ENCODE measurements at regions not wholly inside any gene's neighbourhood (a gene's known extent, or its start where the extent isn't known, plus 50 kb on each side); places are given as distances from the start of the nearest gene placed in this dataset.

DNA sequence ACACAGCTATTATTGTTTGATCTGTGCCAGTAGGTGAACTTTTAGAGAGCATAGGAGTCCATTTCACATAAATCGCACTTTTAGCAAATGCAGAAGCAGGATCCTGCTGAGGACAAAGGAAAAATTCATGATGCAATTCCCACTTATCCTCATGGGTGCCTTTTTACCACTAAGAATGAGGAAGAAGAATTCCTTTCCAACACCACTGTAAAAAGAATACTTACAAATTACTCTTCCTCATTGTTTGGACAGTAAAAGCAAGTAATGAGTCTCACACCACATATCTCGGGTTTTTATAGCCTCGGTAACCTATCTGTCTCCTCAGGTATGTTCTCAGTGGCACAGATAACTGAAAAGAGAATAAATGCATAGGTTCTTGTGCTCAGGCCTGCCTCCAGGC lies 238.5 kb downstream of the MTX2 start:
- TF ChIP-seq L3MBTL2 (conservative IDR thresholded peaks at IDR 0.05) (no peak), FOXA1 (IDR thresholded peaks at IDR 0.05) (no peak), SP1 (IDR thresholded peaks at IDR 0.05) (no peak), TARDBP (IDR thresholded peaks at IDR 0.05) (no peak)

All from HEK293T (cell line).